C4-2B (cell line): ENCODE measurements at regions not wholly inside any gene's neighbourhood (a gene's known extent, or its start where the extent isn't known, plus 50 kb on each side); places are given as distances from the start of the nearest gene placed in this dataset.
"Not testable (repeated sequence)": the region's sequence is repeated elsewhere in the genome, so short reads cannot be mapped to it uniquely, and the experiment has no call there.

Source experiments
- H3K27ac ChIP-seq: fragments of 450-650 bp; 2 replicates; pipeline ENCODE4 v1.5.1; 2017
- TF ChIP-seq, protein P1 (sequence below): fragments of 450-650 bp; conservative IDR thresholded peaks from 2 replicates; pipeline ENCODE4 v1.5.1; 2017; ENCODE audit warnings: mild to moderate bottlenecking

DNA sequence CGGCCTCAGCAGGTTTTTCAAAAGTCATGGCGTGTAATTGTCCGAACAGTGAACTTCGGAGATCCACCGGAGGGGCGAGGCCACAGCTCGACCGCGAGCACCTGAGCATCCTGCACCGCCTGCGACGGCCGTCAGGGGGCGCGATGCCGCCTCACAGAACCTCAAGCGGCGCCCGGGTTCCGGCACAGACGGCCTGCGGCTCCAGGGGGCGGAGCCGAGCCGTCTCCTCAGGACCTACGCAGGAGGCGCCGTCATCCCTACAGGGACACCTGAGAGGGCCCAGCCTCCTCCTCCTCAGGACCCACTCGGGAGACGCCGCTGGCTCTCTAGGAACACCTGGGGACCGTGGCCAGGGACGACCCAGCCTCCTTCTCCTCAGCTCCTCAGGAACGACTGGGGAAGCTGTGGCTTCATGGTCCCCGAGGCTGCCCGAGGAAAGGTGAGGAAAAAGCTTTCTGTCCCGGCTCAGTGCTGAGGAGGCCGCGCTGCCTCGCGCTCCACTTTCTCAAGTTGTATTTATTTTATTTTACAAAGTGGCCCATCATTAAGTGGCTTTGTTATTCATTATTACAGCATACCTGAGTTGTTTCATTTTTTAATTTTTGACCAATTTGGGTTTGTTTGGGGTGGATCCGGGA, 197.3 kb downstream of the LMLN start:
- TF ChIP-seq, protein P1, sequence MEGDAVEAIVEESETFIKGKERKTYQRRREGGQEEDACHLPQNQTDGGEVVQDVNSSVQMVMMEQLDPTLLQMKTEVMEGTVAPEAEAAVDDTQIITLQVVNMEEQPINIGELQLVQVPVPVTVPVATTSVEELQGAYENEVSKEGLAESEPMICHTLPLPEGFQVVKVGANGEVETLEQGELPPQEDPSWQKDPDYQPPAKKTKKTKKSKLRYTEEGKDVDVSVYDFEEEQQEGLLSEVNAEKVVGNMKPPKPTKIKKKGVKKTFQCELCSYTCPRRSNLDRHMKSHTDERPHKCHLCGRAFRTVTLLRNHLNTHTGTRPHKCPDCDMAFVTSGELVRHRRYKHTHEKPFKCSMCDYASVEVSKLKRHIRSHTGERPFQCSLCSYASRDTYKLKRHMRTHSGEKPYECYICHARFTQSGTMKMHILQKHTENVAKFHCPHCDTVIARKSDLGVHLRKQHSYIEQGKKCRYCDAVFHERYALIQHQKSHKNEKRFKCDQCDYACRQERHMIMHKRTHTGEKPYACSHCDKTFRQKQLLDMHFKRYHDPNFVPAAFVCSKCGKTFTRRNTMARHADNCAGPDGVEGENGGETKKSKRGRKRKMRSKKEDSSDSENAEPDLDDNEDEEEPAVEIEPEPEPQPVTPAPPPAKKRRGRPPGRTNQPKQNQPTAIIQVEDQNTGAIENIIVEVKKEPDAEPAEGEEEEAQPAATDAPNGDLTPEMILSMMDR, result peak; percentile 7; the same call in 1 of the 2 replicates
- not testable (repeated sequence) for H3K27ac ChIP-seq

GRCh38 chr3:198158007-198158406, 198.0 kb downstream of the LMLN start:
- not testable (repeated sequence) for H3K27ac ChIP-seq

GRCh38 chr3:198167339-198168039, 207.5 kb downstream of the LMLN start:
- H3K27ac ChIP-seq, result not testable (repeated sequence)
- TF ChIP-seq, protein P1, result peak; percentile 98

DNA sequence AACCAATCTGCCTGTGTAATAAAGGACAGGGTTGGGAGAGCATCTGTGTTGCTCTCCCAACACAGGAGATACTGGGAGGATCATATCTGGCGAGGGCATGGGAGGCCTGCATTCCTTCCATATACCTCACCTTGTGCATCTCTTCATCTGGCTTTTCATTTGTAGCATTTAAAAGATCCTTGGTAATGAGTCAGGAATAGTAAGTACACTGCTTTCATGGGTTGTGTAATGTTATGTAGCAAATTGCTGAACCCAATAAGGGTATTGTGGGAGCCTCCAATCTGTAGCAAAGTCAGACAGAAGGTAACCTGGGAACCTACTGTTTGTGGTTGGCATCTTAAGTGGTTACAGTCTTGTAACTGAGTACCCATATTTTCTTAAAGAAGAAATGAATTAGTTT, 210.8 kb downstream of the LMLN start:
- H3K27ac ChIP-seq, result not testable (repeated sequence)

DNA sequence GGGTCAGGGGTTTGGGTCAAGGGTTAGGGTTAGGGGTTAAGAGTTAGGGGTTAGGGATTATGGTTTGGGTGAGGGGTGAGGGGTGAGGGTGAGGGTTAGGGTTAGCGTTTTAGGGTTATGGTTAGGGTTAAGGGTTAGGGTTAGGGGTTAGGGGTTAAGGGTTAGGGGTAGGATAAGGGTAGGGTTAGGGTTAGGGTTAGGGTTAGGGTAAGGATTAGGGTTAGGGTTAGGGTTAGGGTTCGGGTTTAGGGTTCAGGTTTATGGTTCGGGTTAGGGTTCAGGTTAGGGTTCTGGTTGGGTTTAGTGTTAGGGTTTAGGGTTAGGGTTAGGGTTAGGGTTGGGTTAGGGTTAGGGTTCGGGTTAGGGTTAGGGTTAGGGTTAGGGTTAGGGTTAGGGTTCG, 213.1 kb downstream of the LMLN start:
- not testable (repeated sequence) for H3K27ac ChIP-seq

DNA sequence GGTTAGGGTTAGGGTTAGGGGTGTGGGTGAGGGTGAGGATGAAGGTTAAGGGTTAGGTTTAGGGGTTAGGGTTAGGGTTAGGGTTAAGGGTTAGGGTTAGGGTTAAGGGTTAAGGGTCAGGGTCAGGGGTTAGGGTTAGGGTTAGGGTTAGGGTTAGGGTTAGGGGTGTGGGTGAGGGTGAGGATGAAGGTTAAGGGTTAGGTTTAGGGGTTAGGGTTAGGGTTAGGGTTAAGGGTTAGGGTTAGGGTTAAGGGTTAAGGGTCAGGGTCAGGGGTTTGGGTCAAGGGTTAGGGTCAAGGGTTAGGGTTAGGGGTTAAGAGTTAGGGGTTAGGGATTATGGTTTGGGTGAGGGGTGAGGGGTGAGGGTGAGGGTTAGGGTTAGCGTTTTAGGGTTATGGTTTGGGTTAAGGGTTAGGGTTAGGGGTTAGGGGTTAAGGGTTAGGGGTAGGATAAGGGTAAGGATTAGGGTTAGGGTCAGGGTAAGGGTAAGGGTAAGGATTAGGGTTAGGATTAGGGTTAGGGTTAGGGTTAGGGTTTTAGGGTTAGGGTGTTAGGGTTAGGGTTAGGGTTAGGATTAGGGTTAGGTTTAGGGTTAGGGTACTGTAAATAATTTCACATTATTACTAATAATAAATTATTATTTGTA, 214.0 kb downstream of the LMLN start:
- H3K27ac ChIP-seq, result not testable (repeated sequence)
